Bronchial epithelial cell (primary cell): ENCODE measurements at regions not wholly inside any gene's neighbourhood (a gene's known extent, or its start where the extent isn't known, plus 50 kb on each side); places are given as distances from the start of the nearest gene placed in this dataset.
A peak's percentile ranks its signal among the peaks of the same experiment; 100 is the strongest.

ENCODE experiments used
- DNase-seq: peaks from one replicate; pipeline ENCODE4 v3.0.0-alpha.2; 2010; ENCODE audit warnings: low read depth
- FAIRE-seq: peaks from 2 replicates; lab custom pipeline; 2011; peaks lifted over from hg19 to GRCh38; lab: Jason Lieb, UNC
- H3K27me3 ChIP-seq: 2 replicates; pipeline ENCODE4 v1.5.1; 2011; ENCODE audit warnings: low read length; ENCODE audit not compliant: control insufficient read depth, insufficient read depth
- H3K36me3 ChIP-seq: 2 replicates; pipeline ENCODE4 v1.5.1; 2011; ENCODE audit warnings: low read length; ENCODE audit not compliant: control insufficient read depth, insufficient read depth
- H3K4me3 ChIP-seq: 2 replicates; pipeline ENCODE4 v1.5.1; 2011; ENCODE audit warnings: mild to moderate bottlenecking, low read depth, low read length, control low read depth
- TF ChIP-seq, protein P1 (sequence below): IDR thresholded peaks from 2 replicates; pipeline ENCODE4 v1.5.1; 2011; ENCODE audit warnings: mild to moderate bottlenecking, moderate library complexity, low read length, control low read depth, inconsistent platforms; ENCODE audit not compliant: insufficient read depth, severe bottlenecking

DNA sequence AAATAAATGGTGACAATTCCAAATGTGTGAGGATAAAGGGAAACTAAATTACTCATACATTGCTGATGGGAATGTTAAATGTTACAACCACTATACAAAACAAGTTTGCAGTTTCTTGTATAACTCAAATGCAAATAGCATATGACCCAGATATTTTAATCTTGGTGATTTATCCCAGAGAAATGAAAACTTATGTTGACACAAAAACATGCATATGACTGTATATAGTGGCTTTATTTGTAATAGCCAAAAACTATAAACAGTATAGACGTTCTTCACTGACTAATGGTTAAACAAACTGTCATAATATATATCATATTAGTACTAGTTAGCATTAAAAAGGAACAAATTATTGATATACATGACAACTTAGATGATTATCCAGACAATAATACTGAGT, 619.2 kb downstream of the PDHA2 start:
- no peak for FAIRE-seq
- Histone ChIP-seq H3K36me3 (no peaks in the 10 kb centered on the region), H3K4me3 (no peak overlapping the region), H3K27me3 (no peaks in the 10 kb centered on the region)
- TF ChIP-seq, protein P1, sequence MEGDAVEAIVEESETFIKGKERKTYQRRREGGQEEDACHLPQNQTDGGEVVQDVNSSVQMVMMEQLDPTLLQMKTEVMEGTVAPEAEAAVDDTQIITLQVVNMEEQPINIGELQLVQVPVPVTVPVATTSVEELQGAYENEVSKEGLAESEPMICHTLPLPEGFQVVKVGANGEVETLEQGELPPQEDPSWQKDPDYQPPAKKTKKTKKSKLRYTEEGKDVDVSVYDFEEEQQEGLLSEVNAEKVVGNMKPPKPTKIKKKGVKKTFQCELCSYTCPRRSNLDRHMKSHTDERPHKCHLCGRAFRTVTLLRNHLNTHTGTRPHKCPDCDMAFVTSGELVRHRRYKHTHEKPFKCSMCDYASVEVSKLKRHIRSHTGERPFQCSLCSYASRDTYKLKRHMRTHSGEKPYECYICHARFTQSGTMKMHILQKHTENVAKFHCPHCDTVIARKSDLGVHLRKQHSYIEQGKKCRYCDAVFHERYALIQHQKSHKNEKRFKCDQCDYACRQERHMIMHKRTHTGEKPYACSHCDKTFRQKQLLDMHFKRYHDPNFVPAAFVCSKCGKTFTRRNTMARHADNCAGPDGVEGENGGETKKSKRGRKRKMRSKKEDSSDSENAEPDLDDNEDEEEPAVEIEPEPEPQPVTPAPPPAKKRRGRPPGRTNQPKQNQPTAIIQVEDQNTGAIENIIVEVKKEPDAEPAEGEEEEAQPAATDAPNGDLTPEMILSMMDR, result no peak
- no peak for DNase-seq

DNA sequence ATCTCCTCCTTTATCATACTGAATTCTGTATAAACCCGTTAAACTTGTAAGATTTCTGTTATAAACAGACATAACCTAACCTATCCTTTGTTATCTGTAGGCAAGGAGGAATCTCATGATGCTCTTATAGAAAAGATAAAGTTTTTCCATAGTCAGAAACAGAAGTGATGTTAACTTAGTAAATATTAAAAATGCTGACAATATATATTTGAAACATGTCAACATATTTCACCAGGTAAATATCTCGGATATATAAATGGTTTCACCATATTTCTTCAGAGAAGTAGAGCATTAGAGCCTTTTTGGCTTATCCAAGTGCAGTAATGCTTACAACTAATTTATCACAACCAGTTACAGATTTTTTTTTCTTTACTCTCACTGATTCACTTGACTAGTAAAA, 625.9 kb downstream of the PDHA2 start:
- DNase-seq (no peak), FAIRE-seq (no peak)

DNA sequence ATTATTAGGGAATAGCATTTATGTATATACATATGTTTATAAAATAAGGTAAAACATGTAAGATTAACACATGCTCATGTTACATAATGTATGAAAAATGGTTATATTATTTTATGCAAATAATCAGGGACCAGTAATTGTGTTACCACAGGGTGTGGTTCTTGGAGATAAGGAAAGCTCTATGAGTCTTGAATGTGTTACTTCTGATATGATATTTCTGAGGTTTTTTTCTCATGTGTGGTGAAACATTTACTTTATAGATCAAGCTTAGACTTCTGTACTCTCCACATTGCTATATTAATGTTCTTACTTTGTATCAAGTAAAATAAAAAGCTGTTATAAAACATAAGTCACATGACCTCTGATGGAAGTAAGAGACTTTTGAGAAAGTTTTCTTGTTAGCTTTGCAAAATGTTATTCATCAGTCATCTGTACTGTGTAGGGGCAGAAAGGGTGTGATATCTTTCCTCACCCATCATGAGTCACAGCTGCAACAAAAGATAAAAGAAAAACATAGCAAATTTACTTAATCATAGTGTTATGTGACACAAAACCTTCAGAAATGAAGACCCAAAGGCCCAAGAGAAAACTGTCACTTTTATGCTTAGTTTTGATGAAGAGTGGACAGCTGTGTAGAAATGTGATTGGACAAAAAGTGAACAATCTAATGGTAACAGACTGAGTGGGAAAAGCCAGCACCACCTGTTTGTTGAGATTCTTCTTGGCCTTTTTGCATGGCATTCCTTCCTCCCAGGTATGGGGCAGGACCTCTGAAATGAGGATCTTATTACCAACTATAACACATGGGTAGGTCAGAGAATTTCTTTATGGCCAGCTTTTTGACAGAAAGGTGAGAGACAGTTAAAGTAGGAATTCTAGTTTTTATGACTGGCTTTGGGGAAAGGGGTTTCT, 632.3 kb downstream of the PDHA2 start:
- DNase-seq (peak; percentile 41), FAIRE-seq (peak; percentile 28)
- Histone ChIP-seq H3K36me3 (no peaks in the 10 kb centered on the region), H3K27me3 (no peaks in the 10 kb centered on the region), H3K4me3 (no peak overlapping the region)
- TF ChIP-seq, protein P1, result no peak

More for the DNA sequence above, 625.9 kb downstream of the PDHA2 start:
- Histone ChIP-seq H3K36me3 (no peaks in the 10 kb centered on the region), H3K4me3 (no peak overlapping the region), H3K27me3 (no peaks in the 10 kb centered on the region)
- TF ChIP-seq, protein P1, result no peak

DNA sequence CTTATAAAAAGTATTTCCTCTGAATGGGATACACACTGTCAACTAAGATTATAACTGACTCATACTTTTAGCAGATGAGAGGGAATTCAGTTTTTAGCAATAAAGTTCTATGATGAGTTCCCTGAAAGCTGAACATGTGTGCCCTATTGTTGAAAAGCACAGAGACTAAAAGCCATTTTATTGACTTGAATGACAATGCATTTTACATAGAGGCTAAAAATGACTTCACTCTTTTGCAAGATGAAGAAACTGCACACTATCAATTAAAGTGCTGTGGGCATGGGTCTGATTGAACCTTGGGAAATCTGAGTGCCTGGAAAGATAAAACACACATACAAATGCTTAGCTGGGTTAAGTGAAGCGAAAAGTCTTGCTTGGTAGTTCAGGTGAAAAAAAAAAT, 633.4 kb downstream of the PDHA2 start:
- no peaks in the 10 kb centered on the region for H3K36me3 ChIP-seq
- H3K27me3 ChIP-seq, result no peaks in the 10 kb centered on the region
- TF ChIP-seq, protein P1, result no peak
- no peak for FAIRE-seq
- H3K4me3 ChIP-seq, result no peak overlapping the region
- no peak for DNase-seq

DNA sequence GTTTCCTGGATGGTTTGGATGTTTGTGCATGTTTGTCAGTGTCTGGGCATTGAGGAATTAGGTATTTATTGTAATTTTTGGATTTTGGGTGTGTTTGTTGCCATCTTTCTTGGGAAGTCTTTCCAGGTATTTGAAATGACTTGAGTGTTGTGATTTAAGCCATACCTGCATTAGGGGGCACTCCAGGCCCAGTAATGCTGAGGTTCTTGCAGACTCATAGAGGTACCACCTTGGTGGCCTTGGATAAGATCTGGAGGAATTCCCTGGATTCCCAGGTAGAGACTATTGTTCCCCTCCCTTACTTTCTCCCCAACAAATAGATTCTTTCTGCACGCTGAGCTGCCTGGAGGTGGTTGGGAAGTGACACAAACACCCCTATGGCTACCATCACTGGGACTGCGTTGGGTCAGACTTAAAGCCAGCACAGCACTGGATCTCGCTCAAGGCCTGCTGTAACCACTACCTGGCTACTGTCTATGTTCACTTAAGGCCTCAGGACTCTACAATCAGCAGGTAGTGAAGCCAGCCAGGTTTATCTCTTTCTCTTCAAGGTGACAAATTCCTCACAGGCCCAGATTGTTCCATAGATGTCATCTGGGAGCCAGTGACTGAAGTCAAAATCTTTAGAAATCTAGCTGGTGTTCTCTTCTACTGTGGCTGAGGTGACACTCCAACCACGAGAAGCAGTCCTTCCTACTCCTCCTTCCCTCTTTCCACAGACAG, 643.6 kb downstream of the PDHA2 start:
- TF ChIP-seq, protein P1, result no peak
- FAIRE-seq (no peak), DNase-seq (no peak)
- Histone ChIP-seq H3K36me3 (no peaks in the 10 kb centered on the region), H3K27me3 (no peaks in the 10 kb centered on the region), H3K4me3 (no peak overlapping the region)
